ENCODE measurements at regions not wholly inside any gene's neighbourhood (a gene's known extent, or its start where the extent isn't known, plus 50 kb on each side); places are given as distances from the start of the nearest gene placed in this dataset.

DNA sequence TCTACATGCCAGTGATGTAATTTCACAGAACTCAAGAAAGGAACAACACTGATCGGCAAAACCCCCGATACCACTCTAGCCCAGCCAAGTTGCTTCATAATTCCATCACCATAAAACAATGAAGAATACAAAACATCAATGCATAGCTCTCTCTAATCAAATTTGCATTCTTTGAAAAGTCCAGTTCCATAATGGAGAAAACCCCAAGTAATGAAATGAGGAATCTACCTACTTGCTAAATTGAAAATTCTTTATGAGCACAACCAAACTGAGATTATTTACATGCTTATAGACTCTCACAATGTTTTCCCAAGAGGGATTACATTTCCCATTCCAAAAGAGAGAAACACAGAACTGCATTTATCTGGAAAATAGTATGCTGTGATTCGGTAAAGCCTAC lies 186.5 kb downstream of the NR4A2 start:
- Mint-ChIP-seq H3K4me3 (no peak overlapping the region), H3K27ac (no peak overlapping the region), H3K9me3 (no peaks in the 10 kb centered on the region), H3K4me1 (ENCODE audit: low read depth) (no peaks in the 10 kb centered on the region), H3K36me3 (ENCODE audit: low read depth) (no peaks in the 10 kb centered on the region), H3K27me3 (ENCODE audit: low read depth) (no peaks in the 10 kb centered on the region)

GRCh38 chr2:156145469-156145868 lies 187.1 kb downstream of the NR4A2 start:
- Mint-ChIP-seq H3K4me1 (ENCODE audit: low read depth) (no peaks in the 10 kb centered on the region), H3K27me3 (ENCODE audit: low read depth) (no peaks in the 10 kb centered on the region), H3K36me3 (ENCODE audit: low read depth) (no peaks in the 10 kb centered on the region), H3K4me3 (no peak overlapping the region), H3K9me3 (no peaks in the 10 kb centered on the region), H3K27ac (no peak overlapping the region)

DNA sequence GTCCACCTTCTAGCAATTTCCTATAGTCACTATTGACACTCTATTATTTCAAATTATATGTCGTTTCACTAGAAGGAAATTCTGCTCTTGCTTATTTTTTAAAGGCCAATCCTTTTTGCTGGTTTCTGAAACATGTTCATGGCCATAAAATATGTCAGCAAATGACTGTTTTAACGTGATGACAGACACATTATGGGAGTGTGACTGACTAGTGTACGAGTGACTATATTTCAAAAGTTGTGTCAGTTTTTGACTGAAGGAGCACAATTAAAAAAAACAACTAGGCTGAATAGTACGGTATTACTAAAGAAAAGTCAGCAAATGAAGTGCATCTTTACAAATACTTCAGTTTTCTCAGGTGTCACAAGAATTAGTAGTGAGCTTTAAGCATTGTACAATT lies 196.0 kb downstream of the NR4A2 start:
- no peaks in the 10 kb centered on the region for H3K36me3 Mint-ChIP-seq (ENCODE audit: low read depth)
- no peaks in the 10 kb centered on the region for H3K27me3 Mint-ChIP-seq (ENCODE audit: low read depth)
- H3K4me3 Mint-ChIP-seq: no peak overlapping the region
- H3K9me3 Mint-ChIP-seq: no peaks in the 10 kb centered on the region
- no peaks in the 10 kb centered on the region for H3K4me1 Mint-ChIP-seq (ENCODE audit: low read depth)
- H3K27ac Mint-ChIP-seq: no peak overlapping the region

DNA sequence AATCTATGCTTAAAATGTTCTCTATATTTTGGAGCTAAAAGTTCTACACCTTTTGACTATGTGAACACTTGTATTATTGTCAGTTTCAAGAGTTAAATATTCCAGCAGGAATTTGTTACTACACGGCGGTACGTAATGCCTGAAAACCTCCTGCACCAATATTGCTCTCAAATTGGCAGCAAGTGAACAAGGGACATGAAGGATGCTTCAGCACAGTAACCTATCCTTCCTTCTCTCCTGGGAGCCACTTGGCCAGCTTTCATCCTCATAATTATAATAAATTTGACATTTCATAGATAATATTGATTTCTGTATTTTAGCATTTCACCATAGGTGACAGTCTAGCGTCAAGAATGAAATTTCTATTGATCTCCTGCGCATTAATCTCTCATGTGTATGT lies 197.6 kb downstream of the NR4A2 start:
- Mint-ChIP-seq H3K4me1 (ENCODE audit: low read depth) (no peaks in the 10 kb centered on the region), H3K36me3 (ENCODE audit: low read depth) (no peaks in the 10 kb centered on the region), H3K27me3 (ENCODE audit: low read depth) (no peaks in the 10 kb centered on the region), H3K27ac (no peak overlapping the region), H3K4me3 (no peak overlapping the region), H3K9me3 (no peaks in the 10 kb centered on the region)

GRCh38 chr2:156132941-156133340 lies 199.6 kb downstream of the NR4A2 start:
- no peaks in the 10 kb centered on the region for H3K9me3 Mint-ChIP-seq
- no peak overlapping the region for H3K4me3 Mint-ChIP-seq
- H3K4me1 Mint-ChIP-seq (ENCODE audit: low read depth): no peaks in the 10 kb centered on the region
- H3K27ac Mint-ChIP-seq: no peak overlapping the region
- H3K36me3 Mint-ChIP-seq (ENCODE audit: low read depth): no peaks in the 10 kb centered on the region
- H3K27me3 Mint-ChIP-seq (ENCODE audit: low read depth): no peaks in the 10 kb centered on the region

DNA sequence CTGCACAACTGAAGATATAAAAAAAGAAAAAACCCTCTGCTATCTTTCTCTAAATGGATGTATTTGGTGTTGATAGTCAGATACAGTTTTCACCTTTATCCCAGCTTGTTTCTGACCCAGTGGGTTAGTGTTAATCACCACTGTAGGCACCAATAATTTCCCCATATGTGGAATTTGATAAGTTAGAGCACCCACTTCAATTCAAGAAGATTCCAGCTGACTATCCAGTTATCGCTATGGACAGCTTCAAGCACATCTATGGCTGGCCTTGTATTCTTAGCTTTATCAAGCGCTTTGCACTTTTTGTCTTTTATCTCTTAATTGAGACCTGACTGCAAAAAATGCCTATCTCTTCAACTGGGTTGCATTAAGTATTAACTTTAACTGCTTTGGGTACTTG lies 200.4 kb downstream of the NR4A2 start:
- Mint-ChIP-seq H3K9me3 (no peaks in the 10 kb centered on the region), H3K4me1 (ENCODE audit: low read depth) (no peaks in the 10 kb centered on the region), H3K27me3 (ENCODE audit: low read depth) (no peaks in the 10 kb centered on the region), H3K36me3 (ENCODE audit: low read depth) (no peaks in the 10 kb centered on the region), H3K27ac (no peak overlapping the region), H3K4me3 (no peak overlapping the region)

DNA sequence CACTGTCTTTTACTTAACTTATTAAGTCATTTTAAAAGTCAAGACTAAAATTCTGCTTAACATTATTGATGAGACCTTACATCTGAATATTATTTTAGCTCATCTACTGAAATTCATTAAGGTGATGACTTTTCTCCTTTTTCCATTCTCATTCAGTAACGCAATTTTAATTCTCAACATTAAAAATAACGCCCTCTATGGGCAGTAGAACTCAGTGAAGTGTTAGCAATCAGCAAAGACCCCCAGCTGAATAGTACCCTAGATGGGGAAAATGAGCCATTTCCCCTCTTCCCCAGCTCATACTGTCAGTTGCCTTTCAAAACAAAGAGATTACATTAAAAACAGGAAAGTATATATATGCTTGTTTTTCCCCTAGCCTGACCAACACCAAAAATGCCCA lies 203.3 kb downstream of the NR4A2 start:
- no peaks in the 10 kb centered on the region for H3K36me3 Mint-ChIP-seq (ENCODE audit: low read depth)
- no peaks in the 10 kb centered on the region for H3K9me3 Mint-ChIP-seq
- H3K27ac Mint-ChIP-seq: no peak overlapping the region
- H3K4me3 Mint-ChIP-seq: no peak overlapping the region
- H3K4me1 Mint-ChIP-seq (ENCODE audit: low read depth): no peaks in the 10 kb centered on the region
- no peaks in the 10 kb centered on the region for H3K27me3 Mint-ChIP-seq (ENCODE audit: low read depth)

DNA sequence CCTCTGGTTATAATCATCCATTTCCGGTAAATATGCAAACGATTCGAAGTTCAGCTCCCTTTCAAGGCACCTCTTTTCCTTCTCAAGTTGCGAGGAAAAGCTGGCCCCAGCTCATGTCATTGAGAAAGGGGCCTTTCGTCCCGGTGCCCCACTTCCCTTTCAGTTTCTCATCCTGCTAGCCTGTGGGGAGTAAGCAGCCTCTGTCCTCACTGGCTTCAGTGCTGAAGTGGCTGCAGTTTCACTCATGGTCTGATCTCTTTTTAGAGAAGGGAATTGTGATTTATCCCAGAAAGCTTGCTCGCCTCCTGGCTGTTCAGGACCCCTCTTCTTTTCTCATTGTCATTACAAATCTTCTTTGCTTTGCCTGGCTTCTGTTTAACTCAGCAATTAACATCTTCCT lies 207.5 kb downstream of the NR4A2 start:
- Mint-ChIP-seq H3K27ac (no peak overlapping the region), H3K4me1 (ENCODE audit: low read depth) (no peaks in the 10 kb centered on the region), H3K36me3 (ENCODE audit: low read depth) (no peaks in the 10 kb centered on the region), H3K9me3 (no peaks in the 10 kb centered on the region), H3K27me3 (ENCODE audit: low read depth) (no peaks in the 10 kb centered on the region), H3K4me3 (no peak overlapping the region)

DNA sequence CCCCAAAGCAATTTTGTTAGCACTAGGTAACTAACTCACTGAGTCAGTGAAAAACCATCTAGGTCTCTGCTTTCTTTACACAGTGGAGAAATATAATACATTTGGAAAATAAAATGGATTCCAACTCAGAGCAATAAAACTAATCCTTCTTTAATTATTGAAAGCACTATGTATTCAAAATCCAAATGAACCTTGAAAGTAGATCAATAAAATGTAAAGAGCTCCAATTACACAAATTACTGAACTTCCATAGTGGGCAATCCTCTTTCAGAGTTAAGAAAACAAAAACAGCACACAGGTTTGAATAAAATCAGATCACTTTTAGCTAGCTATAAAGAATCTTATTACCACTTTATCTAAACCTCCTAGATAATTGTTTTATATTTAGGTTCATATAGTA lies 208.1 kb downstream of the NR4A2 start:
- Mint-ChIP-seq H3K27ac (no peak overlapping the region), H3K4me3 (no peak overlapping the region), H3K27me3 (ENCODE audit: low read depth) (no peaks in the 10 kb centered on the region), H3K36me3 (ENCODE audit: low read depth) (no peaks in the 10 kb centered on the region), H3K4me1 (ENCODE audit: low read depth) (no peaks in the 10 kb centered on the region), H3K9me3 (no peaks in the 10 kb centered on the region)

DNA sequence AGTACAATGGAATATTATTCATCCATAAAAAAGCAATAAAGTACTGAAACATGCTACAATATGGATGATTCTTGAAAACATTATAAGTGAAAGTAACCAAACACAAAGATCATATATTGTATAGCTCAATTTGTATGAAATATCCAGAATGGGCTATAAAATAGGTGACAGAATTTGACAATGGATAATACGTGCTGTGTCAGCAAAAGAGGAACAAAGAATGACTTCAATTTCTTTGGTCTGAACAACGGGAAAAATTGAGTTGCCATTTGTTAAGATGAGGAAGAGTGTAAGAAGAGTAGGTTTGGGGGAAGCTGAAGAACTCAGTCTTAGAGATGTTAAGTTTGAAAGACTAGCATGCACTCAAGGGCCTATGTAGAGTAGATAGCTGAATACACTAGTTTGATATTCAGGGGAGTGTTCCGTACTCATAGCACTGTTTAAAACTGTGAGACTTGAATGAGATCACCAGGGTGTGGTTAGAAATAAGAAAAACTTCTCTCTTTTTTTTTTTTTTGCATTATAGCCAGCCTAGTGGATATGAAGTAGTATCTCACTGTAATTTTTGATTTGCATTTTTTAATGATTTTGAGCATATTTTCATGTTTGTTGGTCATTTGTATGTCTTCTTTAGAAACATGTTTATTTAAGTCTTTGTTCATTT lies 213.6 kb downstream of the NR4A2 start:
- Mint-ChIP-seq H3K27me3 (ENCODE audit: low read depth) (no peaks in the 10 kb centered on the region), H3K36me3 (ENCODE audit: low read depth) (no peaks in the 10 kb centered on the region), H3K9me3 (no peaks in the 10 kb centered on the region), H3K4me1 (ENCODE audit: low read depth) (no peaks in the 10 kb centered on the region), H3K27ac (no peak overlapping the region), H3K4me3 (no peak overlapping the region)

DNA sequence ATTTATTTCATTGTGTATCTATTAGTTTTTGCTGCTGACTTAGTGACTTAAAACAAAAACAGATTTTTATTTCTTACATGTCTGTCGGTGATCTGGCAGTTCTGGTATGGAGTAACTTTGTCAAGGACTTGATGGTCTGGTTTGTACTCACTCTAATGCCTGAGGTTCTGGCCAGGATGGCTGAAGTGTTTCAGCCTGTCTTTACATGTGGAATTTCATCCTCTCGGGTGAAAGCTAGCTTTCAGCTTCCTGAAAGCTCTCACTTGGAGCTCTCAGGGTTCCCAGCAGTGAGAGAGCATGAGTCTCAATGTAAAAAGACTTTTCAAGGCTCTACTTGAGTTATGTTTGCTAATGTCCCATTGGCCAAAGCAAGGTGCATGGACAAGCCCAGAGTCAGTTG lies 216.4 kb downstream of the NR4A2 start:
- Mint-ChIP-seq H3K27me3 (ENCODE audit: low read depth) (no peaks in the 10 kb centered on the region), H3K4me1 (ENCODE audit: low read depth) (no peaks in the 10 kb centered on the region), H3K4me3 (no peak overlapping the region), H3K27ac (no peak overlapping the region), H3K36me3 (ENCODE audit: low read depth) (no peaks in the 10 kb centered on the region), H3K9me3 (no peaks in the 10 kb centered on the region)

- no peak overlapping the region for H3K27ac Mint-ChIP-seq
- no peaks in the 10 kb centered on the region for H3K9me3 Mint-ChIP-seq
- H3K36me3 Mint-ChIP-seq (ENCODE audit: low read depth): no peaks in the 10 kb centered on the region
- H3K4me1 Mint-ChIP-seq (ENCODE audit: low read depth): no peaks in the 10 kb centered on the region
- H3K4me3 Mint-ChIP-seq: no peak overlapping the region
- no peaks in the 10 kb centered on the region for H3K27me3 Mint-ChIP-seq (ENCODE audit: low read depth)
Measured at GRCh38 chr2:156115338-156115737, 217.2 kb downstream of the NR4A2 start.

DNA sequence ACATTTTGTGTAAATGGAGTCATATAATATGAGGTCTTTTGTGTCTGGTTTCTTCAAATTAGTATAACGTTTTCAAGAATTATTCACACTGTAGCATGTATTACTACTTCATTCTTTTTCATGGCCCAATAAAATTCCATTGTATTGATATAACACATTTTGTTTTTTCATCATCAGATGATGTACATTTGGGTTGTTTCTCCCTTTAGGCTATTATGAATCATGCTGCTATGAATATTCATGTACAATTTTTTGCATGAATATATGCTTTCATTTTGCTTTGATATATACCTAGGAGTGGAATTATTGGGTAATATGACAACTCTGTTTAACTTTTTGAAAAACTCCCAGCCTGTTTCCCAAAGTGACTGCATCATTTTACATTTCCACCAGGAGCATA lies 220.2 kb downstream of the NR4A2 start:
- H3K27ac Mint-ChIP-seq: no peak overlapping the region
- no peaks in the 10 kb centered on the region for H3K9me3 Mint-ChIP-seq
- no peaks in the 10 kb centered on the region for H3K27me3 Mint-ChIP-seq (ENCODE audit: low read depth)
- H3K4me1 Mint-ChIP-seq (ENCODE audit: low read depth): no peaks in the 10 kb centered on the region
- H3K4me3 Mint-ChIP-seq: no peak overlapping the region
- H3K36me3 Mint-ChIP-seq (ENCODE audit: low read depth): no peaks in the 10 kb centered on the region

GRCh38 chr2:156110890-156111289 lies 221.6 kb downstream of the NR4A2 start:
- no peaks in the 10 kb centered on the region for H3K9me3 Mint-ChIP-seq
- no peaks in the 10 kb centered on the region for H3K4me1 Mint-ChIP-seq (ENCODE audit: low read depth)
- no peak overlapping the region for H3K27ac Mint-ChIP-seq
- H3K27me3 Mint-ChIP-seq (ENCODE audit: low read depth): no peaks in the 10 kb centered on the region
- H3K36me3 Mint-ChIP-seq (ENCODE audit: low read depth): no peaks in the 10 kb centered on the region
- H3K4me3 Mint-ChIP-seq: no peak overlapping the region

- H3K4me1 Mint-ChIP-seq (ENCODE audit: low read depth): no peaks in the 10 kb centered on the region
- H3K4me3 Mint-ChIP-seq: no peak overlapping the region
- H3K9me3 Mint-ChIP-seq: no peaks in the 10 kb centered on the region
- H3K36me3 Mint-ChIP-seq (ENCODE audit: low read depth): no peaks in the 10 kb centered on the region
- no peaks in the 10 kb centered on the region for H3K27me3 Mint-ChIP-seq (ENCODE audit: low read depth)
- no peak overlapping the region for H3K27ac Mint-ChIP-seq
Measured at GRCh38 chr2:156099382-156099781, 233.1 kb downstream of the NR4A2 start.

GRCh38 chr2:156098506-156098905 lies 234.0 kb downstream of the NR4A2 start:
- no peak overlapping the region for H3K27ac Mint-ChIP-seq
- no peaks in the 10 kb centered on the region for H3K27me3 Mint-ChIP-seq (ENCODE audit: low read depth)
- H3K9me3 Mint-ChIP-seq: no peaks in the 10 kb centered on the region
- no peak overlapping the region for H3K4me3 Mint-ChIP-seq
- no peaks in the 10 kb centered on the region for H3K4me1 Mint-ChIP-seq (ENCODE audit: low read depth)
- H3K36me3 Mint-ChIP-seq (ENCODE audit: low read depth): no peaks in the 10 kb centered on the region

Data from T-helper 1 cell treated with Interleukin-12 subunit alpha and Interleukin-12 subunit beta and Interleukin-4 antibody, amounts not matched to agents 30 μg/mL and 1 μg/mL, for 36 hours (primary cell).